Neural progenitor cell (in vitro differentiated cells): ENCODE measurements at regions not wholly inside any gene's neighbourhood (a gene's known extent, or its start where the extent isn't known, plus 50 kb on each side); places are given as distances from the start of the nearest gene placed in this dataset.

Experiments
- DNase-seq: peaks from one replicate; pipeline ENCODE4 v3.0.0-alpha.2; 2016; ENCODE audit warnings: low spot score
- H2AFZ ChIP-seq: fragments of 200-600 bp; sonication (generic); replicated peaks from 2 replicates; pipeline ENCODE4 v1.6.1; 2016; ENCODE audit warnings: antibody characterized with exemption
- H3F3A ChIP-seq: fragments of 200-600 bp; sonication (generic); 2 replicates; pipeline ENCODE4 v1.6.1; 2016; ENCODE audit warnings: antibody characterized with exemption, low read depth
- H3K27ac ChIP-seq: fragments of 200-600 bp; sonication (generic); 2 replicates; pipeline ENCODE4 v1.5.1; 2016; ENCODE audit warnings: mild to moderate bottlenecking
- H3K27me3 ChIP-seq: fragments of 200-600 bp; sonication (generic); 2 replicates; pipeline ENCODE4 v1.6.1; 2016; ENCODE audit warnings: mild to moderate bottlenecking, moderate library complexity
- H3K36me3 ChIP-seq: fragments of 200-600 bp; sonication (generic); 2 replicates; pipeline ENCODE4 v1.5.1; 2016
- H3K4me1 ChIP-seq: fragments of 200-600 bp; sonication (generic); 2 replicates; pipeline ENCODE4 v1.6.1; 2016; ENCODE audit warnings: mixed run types
- H3K4me2 ChIP-seq: fragments of 200-600 bp; sonication (generic); 2 replicates; pipeline ENCODE4 v1.6.1; 2016
- H3K4me3 ChIP-seq: fragments of 200-600 bp; sonication (generic); 2 replicates; pipeline ENCODE4 v1.5.1; 2016
- H3K79me2 ChIP-seq: fragments of 200-600 bp; sonication (generic); 2 replicates; pipeline ENCODE4 v1.6.1; 2016; ENCODE audit warnings: low read depth
- H3K9ac ChIP-seq: fragments of 200-600 bp; sonication (generic); 2 replicates; pipeline ENCODE4 v1.6.1; 2016
- H3K9me3 ChIP-seq: fragments of 200-600 bp; sonication (generic); 2 replicates; pipeline ENCODE4 v1.5.1; 2016; ENCODE audit warnings: low read depth
- H4K20me1 ChIP-seq: fragments of 200-600 bp; sonication (generic); 2 replicates; pipeline ENCODE4 v1.6.1; 2016; ENCODE audit warnings: low read depth
- H3K27ac Mint-ChIP-seq: 3 replicates; pipeline ENCODE4 v1.8.0; 2021; ENCODE audit warnings: mixed read lengths
- H3K27me3 Mint-ChIP-seq: 2 replicates; pipeline ENCODE4 v1.8.0; 2022; ENCODE audit warnings: low read depth, mild to moderate bottlenecking, inconsistent platforms, moderate library complexity, mixed read lengths; ENCODE audit not compliant: insufficient read depth
- H3K36me3 Mint-ChIP-seq: 3 replicates; pipeline ENCODE4 v1.8.0; 2021; ENCODE audit warnings: mixed read lengths
- H3K4me1 Mint-ChIP-seq: 3 replicates; pipeline ENCODE4 v1.8.0; 2021; ENCODE audit warnings: mixed read lengths
- H3K4me3 Mint-ChIP-seq: 3 replicates; pipeline ENCODE4 v1.8.0; 2021; ENCODE audit warnings: mild to moderate bottlenecking, moderate library complexity, mixed read lengths
- H3K9me3 Mint-ChIP-seq: 3 replicates; pipeline ENCODE4 v1.8.0; 2020; ENCODE audit warnings: mixed read lengths
- EZH2 ChIP-seq: fragments of 200-600 bp; sonication (generic); IDR thresholded peaks from 2 replicates; pipeline ENCODE4 v1.6.1; 2017; ENCODE audit warnings: antibody characterized with exemption, mild to moderate bottlenecking, moderate library complexity
- EZH2phosphoT487 ChIP-seq: fragments of 200-600 bp; sonication (generic); IDR thresholded peaks from 2 replicates; pipeline ENCODE4 v1.6.1; 2017; ENCODE audit warnings: antibody characterized with exemption
- TF ChIP-seq, protein P1 (sequence below): fragments of 200-600 bp; sonication (generic); IDR thresholded peaks from 2 replicates; pipeline ENCODE4 v1.5.1; 2017; ENCODE audit warnings: antibody characterized with exemption, mild to moderate bottlenecking

DNA sequence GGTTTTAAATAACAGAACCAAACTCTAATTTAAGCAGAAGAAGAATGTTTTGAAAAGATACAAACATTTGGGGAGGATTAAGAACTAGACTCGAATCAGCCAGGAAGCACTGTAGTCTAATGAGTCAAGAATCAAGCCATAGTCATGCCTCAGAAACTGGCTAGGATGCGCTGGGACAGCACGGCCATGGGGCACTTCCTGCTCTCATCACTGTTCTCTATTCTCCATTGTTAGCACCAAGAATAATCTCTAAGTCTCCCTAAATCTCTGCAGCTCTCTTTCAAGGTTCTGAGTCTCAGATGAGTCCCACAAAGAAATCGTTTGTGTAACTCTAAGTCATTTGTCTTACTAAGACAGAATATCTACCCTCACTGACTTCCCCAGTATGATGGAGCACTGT is 399.0 kb upstream of the KCNMB2 start:
- no peaks in the 10 kb centered on the region for H3K9me3 ChIP-seq
- no peaks in the 10 kb centered on the region for H3K27me3 Mint-ChIP-seq
- H3K27ac Mint-ChIP-seq, result no peak overlapping the region
- no peaks in the 10 kb centered on the region for H3K36me3 ChIP-seq
- TF ChIP-seq EZH2phosphoT487 (no peak), EZH2 (no peak)
- TF ChIP-seq, protein P1, sequence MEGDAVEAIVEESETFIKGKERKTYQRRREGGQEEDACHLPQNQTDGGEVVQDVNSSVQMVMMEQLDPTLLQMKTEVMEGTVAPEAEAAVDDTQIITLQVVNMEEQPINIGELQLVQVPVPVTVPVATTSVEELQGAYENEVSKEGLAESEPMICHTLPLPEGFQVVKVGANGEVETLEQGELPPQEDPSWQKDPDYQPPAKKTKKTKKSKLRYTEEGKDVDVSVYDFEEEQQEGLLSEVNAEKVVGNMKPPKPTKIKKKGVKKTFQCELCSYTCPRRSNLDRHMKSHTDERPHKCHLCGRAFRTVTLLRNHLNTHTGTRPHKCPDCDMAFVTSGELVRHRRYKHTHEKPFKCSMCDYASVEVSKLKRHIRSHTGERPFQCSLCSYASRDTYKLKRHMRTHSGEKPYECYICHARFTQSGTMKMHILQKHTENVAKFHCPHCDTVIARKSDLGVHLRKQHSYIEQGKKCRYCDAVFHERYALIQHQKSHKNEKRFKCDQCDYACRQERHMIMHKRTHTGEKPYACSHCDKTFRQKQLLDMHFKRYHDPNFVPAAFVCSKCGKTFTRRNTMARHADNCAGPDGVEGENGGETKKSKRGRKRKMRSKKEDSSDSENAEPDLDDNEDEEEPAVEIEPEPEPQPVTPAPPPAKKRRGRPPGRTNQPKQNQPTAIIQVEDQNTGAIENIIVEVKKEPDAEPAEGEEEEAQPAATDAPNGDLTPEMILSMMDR, result no peak
- DNase-seq, result no peak
- peak overlapping the region; percentile 18 for H2AFZ ChIP-seq
- no peak overlapping the region for H3K4me3 Mint-ChIP-seq
- H3K4me2 ChIP-seq, result no peak overlapping the region
- no peaks in the 10 kb centered on the region for H3K36me3 Mint-ChIP-seq
- no peak overlapping the region for H3K27ac ChIP-seq
- no peaks in the 10 kb centered on the region for H3K4me1 Mint-ChIP-seq
- no peaks in the 10 kb centered on the region for H3K9me3 Mint-ChIP-seq
- H3K27me3 ChIP-seq, result no peaks in the 10 kb centered on the region
- H3K9ac ChIP-seq, result no peak overlapping the region
- no peaks in the 10 kb centered on the region for H3K79me2 ChIP-seq
- no peaks in the 10 kb centered on the region for H4K20me1 ChIP-seq
- no peaks in the 10 kb centered on the region for H3F3A ChIP-seq
- H3K4me1 ChIP-seq, result peaks cover 6% of the 10 kb centered on the region
- no peak overlapping the region for H3K4me3 ChIP-seq

DNA sequence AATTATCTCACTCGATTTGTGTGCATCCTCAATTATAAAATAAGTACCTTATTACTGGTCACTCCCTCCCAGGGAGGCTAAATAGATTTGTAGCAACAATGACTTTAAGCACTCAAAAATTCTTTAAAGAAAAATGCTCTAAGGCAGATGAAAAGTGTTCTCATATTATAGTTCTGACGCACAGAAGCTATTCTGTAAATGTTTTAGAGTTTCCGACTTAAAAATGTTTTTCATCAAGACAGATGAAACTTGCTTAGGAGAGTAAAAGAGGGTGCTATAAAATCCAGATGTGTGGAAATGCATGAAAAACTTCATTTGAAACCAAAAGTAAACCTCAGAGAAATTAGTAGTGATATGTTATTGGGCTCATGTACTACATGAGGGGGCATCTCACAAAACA is 398.4 kb upstream of the KCNMB2 start:
- H3F3A ChIP-seq, result no peaks in the 10 kb centered on the region
- H3K9me3 ChIP-seq, result no peaks in the 10 kb centered on the region
- H3K36me3 ChIP-seq, result no peaks in the 10 kb centered on the region
- no peaks in the 10 kb centered on the region for H3K27me3 ChIP-seq
- H4K20me1 ChIP-seq, result no peaks in the 10 kb centered on the region
- Mint-ChIP-seq H3K9me3 (no peaks in the 10 kb centered on the region), H3K27me3 (no peaks in the 10 kb centered on the region), H3K27ac (no peak overlapping the region), H3K36me3 (no peaks in the 10 kb centered on the region), H3K4me3 (no peak overlapping the region), H3K4me1 (no peaks in the 10 kb centered on the region)
- no peak for DNase-seq
- no peak overlapping the region for H3K4me2 ChIP-seq
- TF ChIP-seq, protein P1, result no peak
- TF ChIP-seq EZH2phosphoT487 (no peak), EZH2 (no peak)
- H3K4me3 ChIP-seq, result no peak overlapping the region
- H2AFZ ChIP-seq, result no peak overlapping the region
- H3K4me1 ChIP-seq, result peaks cover 6% of the 10 kb centered on the region
- no peak overlapping the region for H3K27ac ChIP-seq
- no peaks in the 10 kb centered on the region for H3K79me2 ChIP-seq
- no peak overlapping the region for H3K9ac ChIP-seq

DNA sequence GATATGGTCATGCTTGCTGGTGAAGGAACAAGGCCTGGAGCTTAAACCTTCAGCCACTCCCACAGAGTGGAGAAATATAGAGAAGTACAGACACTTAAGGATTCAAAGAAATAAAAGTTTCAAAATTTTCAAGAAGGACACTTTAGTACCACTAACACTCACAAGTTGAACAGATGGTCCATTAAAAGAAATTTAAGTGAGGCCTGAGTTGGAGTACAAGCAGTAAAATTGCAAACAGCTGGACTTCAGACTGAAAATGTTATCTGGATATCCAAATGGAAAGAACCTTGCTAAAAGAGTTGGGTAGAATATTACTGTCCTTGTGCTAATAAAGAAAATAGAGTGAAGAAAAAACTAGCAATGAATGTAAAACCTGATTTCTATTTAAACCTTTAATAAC is 397.1 kb upstream of the KCNMB2 start:
- Histone ChIP-seq H3K4me1 (peaks cover 6% of the 10 kb centered on the region), H3K4me2 (no peak overlapping the region), H3F3A (no peaks in the 10 kb centered on the region), H3K27ac (no peak overlapping the region), H3K36me3 (no peaks in the 10 kb centered on the region), H3K9ac (no peak overlapping the region), H3K79me2 (no peaks in the 10 kb centered on the region), H3K27me3 (no peaks in the 10 kb centered on the region), H3K4me3 (no peak overlapping the region), H2AFZ (peak overlapping the region; percentile 23), H3K9me3 (no peaks in the 10 kb centered on the region), H4K20me1 (no peaks in the 10 kb centered on the region)
- no peaks in the 10 kb centered on the region for H3K4me1 Mint-ChIP-seq
- no peaks in the 10 kb centered on the region for H3K27me3 Mint-ChIP-seq
- no peak for TF ChIP-seq EZH2phosphoT487
- TF ChIP-seq, protein P1, result no peak
- no peak for TF ChIP-seq EZH2
- H3K36me3 Mint-ChIP-seq, result no peaks in the 10 kb centered on the region
- no peak overlapping the region for H3K4me3 Mint-ChIP-seq
- no peaks in the 10 kb centered on the region for H3K9me3 Mint-ChIP-seq
- H3K27ac Mint-ChIP-seq, result no peak overlapping the region
- no peak for DNase-seq
